Naive thymus-derived CD8-positive, alpha-beta T cell (primary cell): ENCODE measurements at regions not wholly inside any gene's neighbourhood (a gene's known extent, or its start where the extent isn't known, plus 50 kb on each side); places are given as distances from the start of the nearest gene placed in this dataset.

ENCODE experiments used
- ATAC-seq, 2 donors: fragments of 150-1000 bp; cut with Tn5 transposase in 1 of 2; sonication (Bioruptor Pico), chemical (Tn5 transposase) in 1 of 2; 1 replicate in 1 of 2; 2 replicates in 1 of 2; pipeline ENCODE4 v1.10.0; 2021; ENCODE audit warnings: mild to moderate bottlenecking in 2 of 2, moderate library complexity in 2 of 2
- POLR2A ChIA-PET: fragments of 350-600 bp; sonication (Branson Sonifier 250); formaldehyde crosslinking; loops from one replicate; lab custom pipeline; 2021; ENCODE audit warnings: antibody characterized with exemption; lab: Charles Lee
- DNase-seq, 10 donors: peaks; one replicate each; pipeline versions ENCODE4 v3.0.0 to v3.0.0-alpha.2; 2020 to 2022
- H3K27ac Mint-ChIP-seq, 10 donors: one replicate each; pipeline ENCODE4 v1.8.0; 2020 to 2022; ENCODE audit warnings: mild to moderate bottlenecking in 10 of 10, mixed read lengths in 10 of 10, moderate library complexity in 4 of 10, inconsistent platforms in 1 of 10
- H3K27me3 Mint-ChIP-seq, 5 donors: one replicate each; pipeline ENCODE4 v1.8.0; 2021 to 2022; ENCODE audit warnings: mixed read lengths in 5 of 5
- H3K36me3 Mint-ChIP-seq, 3 donors: one replicate each; pipeline ENCODE4 v1.8.0; 2020 to 2022; ENCODE audit warnings: mixed read lengths in 3 of 3, mild to moderate bottlenecking in 2 of 3, inconsistent platforms in 1 of 3
- H3K4me1 Mint-ChIP-seq, 4 donors: one replicate each; pipeline ENCODE4 v1.8.0; 2021 to 2022; ENCODE audit warnings: mixed read lengths in 4 of 4
- H3K4me3 Mint-ChIP-seq, 10 donors: one replicate each; pipeline ENCODE4 v1.8.0; 2020 to 2022; ENCODE audit warnings: mild to moderate bottlenecking in 10 of 10, mixed read lengths in 10 of 10, moderate library complexity in 6 of 10, inconsistent platforms in 1 of 10
- H3K9me3 Mint-ChIP-seq, 9 donors: one replicate each; pipeline ENCODE4 v1.8.0; 2020 to 2022; ENCODE audit warnings: mixed read lengths in 9 of 9, mild to moderate bottlenecking in 3 of 9, inconsistent platforms in 1 of 9, moderate library complexity in 1 of 9

GRCh38 chr16:25637236-25637635 is 54.5 kb upstream of the HS3ST4 start:
- POLR2A ChIA-PET = no interaction called here
- Mint-ChIP-seq H3K4me3 (no peak overlapping the region), H3K27ac (no peak overlapping the region), H3K36me3 (no peaks in the 10 kb centered on the region), H3K4me1 (no peaks in the 10 kb centered on the region), H3K9me3 (peaks cover 0 to 26% (median 0%) of the 10 kb centered on the region in 9 donors), H3K27me3 (peaks cover 8 to 37% (median 12%) of the 10 kb centered on the region in 5 donors)
- ATAC-seq (no peak), DNase-seq (no peak)

GRCh38 chr16:25636662-25637061 is 55.1 kb upstream of the HS3ST4 start:
- H3K36me3 Mint-ChIP-seq = no peaks in the 10 kb centered on the region
- ATAC-seq = no peak

GRCh38 chr16:25635454-25635853 is 56.3 kb upstream of the HS3ST4 start:
- Mint-ChIP-seq H3K9me3 (peaks cover 0 to 26% (median 2%) of the 10 kb centered on the region in 9 donors), H3K27ac (no peak overlapping the region), H3K4me3 (no peak overlapping the region), H3K36me3 (no peaks in the 10 kb centered on the region), H3K27me3 (peaks cover 8 to 42% (median 10%) of the 10 kb centered on the region in 5 donors), H3K4me1 (no peaks in the 10 kb centered on the region)
- POLR2A ChIA-PET = no interaction called here
- ATAC-seq (no peak), DNase-seq (no peak)

More at GRCh38 chr16:25636662-25637061, 55.1 kb upstream of the HS3ST4 start:
- DNase-seq = no peak
- Mint-ChIP-seq H3K4me3 (no peak overlapping the region), H3K9me3 (peaks cover 0 to 26% (median under 1%) of the 10 kb centered on the region in 9 donors), H3K27me3 (peaks cover 8 to 42% (median 10%) of the 10 kb centered on the region in 5 donors), H3K27ac (no peak overlapping the region), H3K4me1 (no peaks in the 10 kb centered on the region)
- POLR2A ChIA-PET = no interaction called here

GRCh38 chr16:25633549-25633948 is 58.2 kb upstream of the HS3ST4 start:
- H3K9me3 Mint-ChIP-seq = peaks cover 0 to 15% (median 12%) of the 10 kb centered on the region in 9 donors
- H3K4me3 Mint-ChIP-seq = no peak overlapping the region
- DNase-seq = no peak
- no peak for ATAC-seq
- peaks cover 8 to 42% (median 10%) of the 10 kb centered on the region in 5 donors for H3K27me3 Mint-ChIP-seq
- H3K27ac Mint-ChIP-seq = no peak overlapping the region
- H3K36me3 Mint-ChIP-seq = no peaks in the 10 kb centered on the region
- POLR2A ChIA-PET = no interaction called here
- H3K4me1 Mint-ChIP-seq = no peaks in the 10 kb centered on the region

GRCh38 chr16:25628766-25629165 is 63.0 kb upstream of the HS3ST4 start:
- Mint-ChIP-seq H3K4me3 (no peak overlapping the region), H3K27me3 (peaks cover 3 to 18% (median 6%) of the 10 kb centered on the region in 5 donors), H3K36me3 (peaks cover 0 to 1% (median 0%) of the 10 kb centered on the region in 3 donors)

DNA sequence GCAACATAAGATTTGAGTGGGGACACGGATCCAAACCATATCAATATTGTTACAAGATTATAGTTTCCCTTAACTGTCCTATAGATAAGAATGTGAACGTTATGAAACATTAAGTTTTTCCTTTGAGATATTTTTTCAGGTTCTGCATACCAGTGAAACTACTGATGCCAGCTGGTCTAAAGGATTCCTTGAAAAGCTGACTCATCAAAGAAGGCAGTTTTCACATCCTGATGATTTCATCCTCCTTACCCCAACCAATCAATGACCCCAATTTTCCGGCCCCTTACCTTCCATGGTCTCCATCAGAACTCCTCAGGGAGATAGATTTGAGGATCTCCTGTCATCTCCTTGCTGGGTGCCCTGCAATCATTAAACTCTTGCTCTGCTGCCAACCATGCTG is 64.1 kb upstream of the HS3ST4 start:
- ATAC-seq (no peak), DNase-seq (no peak)
- Mint-ChIP-seq H3K36me3 (peaks cover 0 to 1% (median 0%) of the 10 kb centered on the region in 3 donors), H3K9me3 (peaks cover 0 to 23% (median 15%) of the 10 kb centered on the region in 9 donors), H3K4me3 (no peak overlapping the region), H3K27me3 (peaks cover under 1 to 14% (median 2%) of the 10 kb centered on the region in 5 donors), H3K27ac (no peak overlapping the region), H3K4me1 (no peaks in the 10 kb centered on the region)
- POLR2A ChIA-PET = no interaction called here

More at GRCh38 chr16:25628766-25629165, 63.0 kb upstream of the HS3ST4 start:
- POLR2A ChIA-PET = no interaction called here
- peaks cover 0 to 28% (median 15%) of the 10 kb centered on the region in 9 donors for H3K9me3 Mint-ChIP-seq
- ATAC-seq = no peak
- no peaks in the 10 kb centered on the region for H3K4me1 Mint-ChIP-seq
- no peak overlapping the region for H3K27ac Mint-ChIP-seq
- DNase-seq = no peak

DNA sequence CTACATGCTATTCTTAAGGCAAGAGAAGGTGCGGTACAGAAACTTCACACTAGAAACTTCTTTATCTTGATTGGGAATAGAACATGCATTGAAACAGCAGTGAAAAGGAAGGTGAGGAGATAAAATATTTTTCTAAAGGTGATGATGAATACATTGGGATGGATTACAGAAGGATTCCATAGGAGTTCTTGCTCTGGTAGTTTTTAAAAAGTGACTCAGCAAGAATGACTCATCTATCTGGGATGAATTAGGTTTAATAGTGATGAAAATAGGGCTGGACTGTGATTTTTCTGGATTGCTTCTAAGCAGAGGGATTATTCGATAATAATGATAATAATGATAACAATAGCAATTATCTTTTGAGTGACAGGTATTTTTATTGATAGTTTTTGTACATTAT is 65.6 kb upstream of the HS3ST4 start:
- Mint-ChIP-seq H3K27ac (no peak overlapping the region), H3K9me3 (peaks cover 0 to 23% (median 15%) of the 10 kb centered on the region in 9 donors), H3K4me1 (no peaks in the 10 kb centered on the region), H3K27me3 (peaks cover 0 to 9% (median 2%) of the 10 kb centered on the region in 5 donors), H3K4me3 (no peak overlapping the region), H3K36me3 (peaks cover 0 to 1% (median 0%) of the 10 kb centered on the region in 3 donors)
- no peak for ATAC-seq
- POLR2A ChIA-PET = no interaction called here
- DNase-seq = no peak

GRCh38 chr16:25625620-25626019 is 66.1 kb upstream of the HS3ST4 start:
- no peaks in the 10 kb centered on the region for H3K4me1 Mint-ChIP-seq
- H3K36me3 Mint-ChIP-seq = peaks cover 0 to 1% (median 0%) of the 10 kb centered on the region in 3 donors
- peaks cover 0 to 9% (median 2%) of the 10 kb centered on the region in 5 donors for H3K27me3 Mint-ChIP-seq
- POLR2A ChIA-PET = no interaction called here
- H3K4me3 Mint-ChIP-seq = no peak overlapping the region
- no peak for DNase-seq
- H3K9me3 Mint-ChIP-seq = peaks cover 0 to 23% (median 15%) of the 10 kb centered on the region in 9 donors
- no peak for ATAC-seq
- H3K27ac Mint-ChIP-seq = no peak overlapping the region

GRCh38 chr16:25614716-25615265 is 77.0 kb upstream of the HS3ST4 start:
- DNase-seq (no peak), ATAC-seq (no peak)
- POLR2A ChIA-PET = no interaction called here
- peaks cover 3 to 39% (median 12%) of the 10 kb centered on the region in 5 donors for H3K27me3 Mint-ChIP-seq
- peaks cover 0 to 14% (median 2%) of the 10 kb centered on the region in 9 donors for H3K9me3 Mint-ChIP-seq
- no peak overlapping the region for H3K27ac Mint-ChIP-seq
- H3K36me3 Mint-ChIP-seq = peaks cover 0 to 2% (median 0%) of the 10 kb centered on the region in 3 donors
- no peak overlapping the region for H3K4me3 Mint-ChIP-seq
- no peaks in the 10 kb centered on the region for H3K4me1 Mint-ChIP-seq

DNA sequence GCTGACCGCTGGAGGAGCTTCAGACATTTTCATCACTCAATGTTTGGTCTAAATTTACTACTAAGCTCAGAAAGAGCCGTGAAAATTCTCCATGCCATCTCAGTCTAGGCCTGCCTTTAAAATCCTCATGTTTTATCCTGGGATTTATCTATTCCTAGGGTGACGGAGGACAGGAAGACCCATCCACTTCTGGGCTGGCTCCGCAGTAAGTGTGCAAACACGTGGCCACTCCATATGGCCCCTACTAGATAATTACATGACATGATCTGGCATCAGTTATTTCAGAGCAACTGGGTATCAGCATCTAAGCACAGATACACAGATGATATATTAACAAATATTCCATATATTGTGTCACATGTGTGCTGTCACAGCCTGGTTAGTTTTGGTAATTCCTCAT is 77.8 kb upstream of the HS3ST4 start:
- H3K27ac Mint-ChIP-seq = no peak overlapping the region
- H3K4me1 Mint-ChIP-seq = no peaks in the 10 kb centered on the region
- H3K9me3 Mint-ChIP-seq = peaks cover 0 to 14% (median 2%) of the 10 kb centered on the region in 9 donors
- DNase-seq (no peak), ATAC-seq (no peak)
- POLR2A ChIA-PET = no interaction called here
- peaks cover 3 to 37% (median 10%) of the 10 kb centered on the region in 5 donors for H3K27me3 Mint-ChIP-seq
- H3K4me3 Mint-ChIP-seq = no peak overlapping the region
- peaks cover 0 to 2% (median 0%) of the 10 kb centered on the region in 3 donors for H3K36me3 Mint-ChIP-seq

GRCh38 chr16:25608002-25608401 is 83.8 kb upstream of the HS3ST4 start:
- POLR2A ChIA-PET = no interaction called here
- Mint-ChIP-seq H3K9me3 (peaks cover 0 to 9% (median 0%) of the 10 kb centered on the region in 9 donors), H3K27ac (no peak overlapping the region), H3K36me3 (no peaks in the 10 kb centered on the region), H3K4me3 (no peak overlapping the region), H3K4me1 (no peaks in the 10 kb centered on the region), H3K27me3 (peaks cover 0 to 21% (median 4%) of the 10 kb centered on the region in 5 donors)
- DNase-seq (no peak), ATAC-seq (no peak)

GRCh38 chr16:25606069-25606468 is 85.7 kb upstream of the HS3ST4 start:
- POLR2A ChIA-PET = no interaction called here
- Mint-ChIP-seq H3K4me3 (no peak overlapping the region), H3K9me3 (peaks cover 0 to 10% (median 2%) of the 10 kb centered on the region in 9 donors), H3K27ac (no peak overlapping the region), H3K27me3 (peaks cover 0 to 21% (median 4%) of the 10 kb centered on the region in 5 donors), H3K36me3 (peaks cover 0 to 6% (median 0%) of the 10 kb centered on the region in 3 donors), H3K4me1 (no peaks in the 10 kb centered on the region)
- ATAC-seq = no peak
- no peak for DNase-seq

DNA sequence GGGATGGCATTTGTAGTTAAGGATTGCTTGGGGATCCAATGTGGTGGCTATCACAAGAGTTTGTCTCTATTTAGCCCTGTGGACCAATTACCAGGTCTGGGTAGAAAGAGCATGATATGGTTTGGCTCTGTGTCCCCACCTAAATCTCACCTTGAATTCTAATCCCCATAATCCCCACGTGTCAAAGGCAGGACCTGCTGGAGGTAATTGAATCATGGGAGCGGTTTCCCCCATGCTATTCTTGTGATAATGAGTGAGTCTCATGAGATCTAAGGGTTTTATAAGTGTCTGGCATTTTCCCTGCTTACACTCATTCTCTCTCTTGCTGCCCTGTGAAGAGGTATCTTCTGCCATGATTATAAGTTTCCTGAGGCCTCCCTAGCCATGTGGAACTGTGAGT is 86.4 kb upstream of the HS3ST4 start:
- peaks cover 0 to 6% (median 0%) of the 10 kb centered on the region in 3 donors for H3K36me3 Mint-ChIP-seq
- no peak for ATAC-seq

More for the DNA sequence above, 86.4 kb upstream of the HS3ST4 start:
- Mint-ChIP-seq H3K4me1 (no peaks in the 10 kb centered on the region), H3K9me3 (peaks cover 0 to 10% (median 2%) of the 10 kb centered on the region in 9 donors), H3K27ac (no peak overlapping the region), H3K4me3 (no peak overlapping the region), H3K27me3 (peaks cover 0 to 21% (median 4%) of the 10 kb centered on the region in 5 donors)
- no peak for DNase-seq
- POLR2A ChIA-PET = no interaction called here
